ENCODE measurements at regions not wholly inside any gene's neighbourhood (a gene's known extent, or its start where the extent isn't known, plus 50 kb on each side); places are given as distances from the start of the nearest gene placed in this dataset.

DNA sequence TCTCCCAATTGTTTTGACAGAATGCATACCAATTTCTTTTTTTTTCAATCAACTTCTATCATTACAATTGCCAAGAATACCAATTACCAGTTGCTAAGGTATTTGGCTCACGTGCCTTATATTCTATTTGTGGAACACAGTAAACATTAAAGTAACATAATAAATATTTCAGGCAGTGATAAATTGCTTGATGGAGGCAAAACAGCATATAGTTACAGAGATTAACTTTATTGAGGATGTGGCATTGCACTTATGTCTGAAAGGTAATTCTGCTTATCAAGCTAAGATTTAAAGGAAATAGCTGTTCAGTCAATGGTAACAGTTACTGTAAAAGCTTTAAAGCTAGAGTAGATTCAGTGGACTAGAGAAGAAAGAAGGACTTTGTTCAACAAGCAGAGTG, 1107.8 kb downstream of the FSCB start:
- TF ChIP-seq, protein P1, sequence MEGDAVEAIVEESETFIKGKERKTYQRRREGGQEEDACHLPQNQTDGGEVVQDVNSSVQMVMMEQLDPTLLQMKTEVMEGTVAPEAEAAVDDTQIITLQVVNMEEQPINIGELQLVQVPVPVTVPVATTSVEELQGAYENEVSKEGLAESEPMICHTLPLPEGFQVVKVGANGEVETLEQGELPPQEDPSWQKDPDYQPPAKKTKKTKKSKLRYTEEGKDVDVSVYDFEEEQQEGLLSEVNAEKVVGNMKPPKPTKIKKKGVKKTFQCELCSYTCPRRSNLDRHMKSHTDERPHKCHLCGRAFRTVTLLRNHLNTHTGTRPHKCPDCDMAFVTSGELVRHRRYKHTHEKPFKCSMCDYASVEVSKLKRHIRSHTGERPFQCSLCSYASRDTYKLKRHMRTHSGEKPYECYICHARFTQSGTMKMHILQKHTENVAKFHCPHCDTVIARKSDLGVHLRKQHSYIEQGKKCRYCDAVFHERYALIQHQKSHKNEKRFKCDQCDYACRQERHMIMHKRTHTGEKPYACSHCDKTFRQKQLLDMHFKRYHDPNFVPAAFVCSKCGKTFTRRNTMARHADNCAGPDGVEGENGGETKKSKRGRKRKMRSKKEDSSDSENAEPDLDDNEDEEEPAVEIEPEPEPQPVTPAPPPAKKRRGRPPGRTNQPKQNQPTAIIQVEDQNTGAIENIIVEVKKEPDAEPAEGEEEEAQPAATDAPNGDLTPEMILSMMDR (IDR thresholded peaks at IDR 0.05), result no peak
- no peak for TF ChIP-seq POLR2A (IDR thresholded peaks at IDR 0.05; ENCODE audit: low read length)
- TF ChIP-seq HDAC2 (IDR thresholded peaks at IDR 0.05), result no peak
- no peak for TF ChIP-seq JUN (IDR thresholded peaks at IDR 0.05)
- TF ChIP-seq TFCP2L1 (CRISPR knock-in tag; IDR thresholded peaks at IDR 0.05), result no peak
- no peak for TF ChIP-seq HOXA7 (CRISPR knock-in tag; IDR thresholded peaks at IDR 0.05)
- no peak for TF ChIP-seq BHLHE40 (IDR thresholded peaks at IDR 0.05; ENCODE audit: low read depth, low read length)
- TF ChIP-seq, protein P2, sequence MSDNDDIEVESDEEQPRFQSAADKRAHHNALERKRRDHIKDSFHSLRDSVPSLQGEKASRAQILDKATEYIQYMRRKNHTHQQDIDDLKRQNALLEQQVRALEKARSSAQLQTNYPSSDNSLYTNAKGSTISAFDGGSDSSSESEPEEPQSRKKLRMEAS (IDR thresholded peaks at IDR 0.05), result no peak
- TF ChIP-seq MAZ (IDR thresholded peaks at IDR 0.05; ENCODE audit: borderline replicate concordance, low read depth, low read length), result no peak
- TF ChIP-seq, protein P3, sequence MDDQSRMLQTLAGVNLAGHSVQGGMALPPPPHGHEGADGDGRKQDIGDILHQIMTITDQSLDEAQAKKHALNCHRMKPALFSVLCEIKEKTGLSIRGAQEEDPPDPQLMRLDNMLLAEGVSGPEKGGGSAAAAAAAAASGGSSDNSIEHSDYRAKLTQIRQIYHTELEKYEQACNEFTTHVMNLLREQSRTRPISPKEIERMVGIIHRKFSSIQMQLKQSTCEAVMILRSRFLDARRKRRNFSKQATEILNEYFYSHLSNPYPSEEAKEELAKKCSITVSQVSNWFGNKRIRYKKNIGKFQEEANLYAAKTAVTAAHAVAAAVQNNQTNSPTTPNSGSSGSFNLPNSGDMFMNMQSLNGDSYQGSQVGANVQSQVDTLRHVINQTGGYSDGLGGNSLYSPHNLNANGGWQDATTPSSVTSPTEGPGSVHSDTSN (IDR thresholded peaks at IDR 0.05), result no peak
- no peak for TF ChIP-seq SREBF2 (IDR thresholded peaks at IDR 0.05)
- no peak for TF ChIP-seq REST (IDR thresholded peaks at IDR 0.05)
- no peak for TF ChIP-seq RNF2 (IDR thresholded peaks at IDR 0.05; ENCODE audit: borderline replicate concordance, low read depth)
